Body of pancreas (tissue), 4 donors: ENCODE measurements at regions not wholly inside any gene's neighbourhood (a gene's known extent, or its start where the extent isn't known, plus 50 kb on each side); places are given as distances from the start of the nearest gene placed in this dataset.

Experiments
- POLR2A ChIP-seq, 3 donors: fragments of 450-650 bp; IDR thresholded peaks; one replicate each; pipeline ENCODE4 v1.6.1; 2016; ENCODE audit warnings: antibody characterized with exemption in 3 of 3, mild to moderate bottlenecking in 2 of 3
- TF ChIP-seq, protein P1 (sequence below), 7 experiments: fragments of 450-650 bp in 4 of 7; fragments of 200-600 bp in 3 of 7; sonication (generic) in 3 of 7; IDR thresholded peaks; one replicate each; pipeline ENCODE4 v1.5.1; 2016 to 2019; ENCODE audit warnings: antibody characterized with exemption in 7 of 7

DNA sequence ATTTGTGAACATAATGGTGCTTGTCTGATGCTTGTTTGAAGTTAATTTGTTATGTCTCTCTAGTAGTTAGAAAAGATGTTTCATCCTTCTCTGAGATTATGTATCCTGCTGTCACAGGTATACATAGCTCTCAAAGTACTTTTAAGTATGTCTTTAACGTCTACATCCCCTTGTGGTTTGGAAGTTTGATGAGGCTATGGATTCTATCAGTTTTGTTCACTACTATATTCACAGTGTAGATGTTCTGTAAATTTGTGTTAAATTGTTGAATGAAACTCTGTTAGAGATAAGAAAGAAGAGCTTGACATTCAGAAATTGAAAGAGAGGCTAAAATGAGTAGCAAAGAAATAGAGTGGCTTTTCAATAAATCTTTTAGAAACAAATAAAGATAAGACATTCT lies 304.6 kb upstream of the MIR17HG start:
- TF ChIP-seq, protein P1, sequence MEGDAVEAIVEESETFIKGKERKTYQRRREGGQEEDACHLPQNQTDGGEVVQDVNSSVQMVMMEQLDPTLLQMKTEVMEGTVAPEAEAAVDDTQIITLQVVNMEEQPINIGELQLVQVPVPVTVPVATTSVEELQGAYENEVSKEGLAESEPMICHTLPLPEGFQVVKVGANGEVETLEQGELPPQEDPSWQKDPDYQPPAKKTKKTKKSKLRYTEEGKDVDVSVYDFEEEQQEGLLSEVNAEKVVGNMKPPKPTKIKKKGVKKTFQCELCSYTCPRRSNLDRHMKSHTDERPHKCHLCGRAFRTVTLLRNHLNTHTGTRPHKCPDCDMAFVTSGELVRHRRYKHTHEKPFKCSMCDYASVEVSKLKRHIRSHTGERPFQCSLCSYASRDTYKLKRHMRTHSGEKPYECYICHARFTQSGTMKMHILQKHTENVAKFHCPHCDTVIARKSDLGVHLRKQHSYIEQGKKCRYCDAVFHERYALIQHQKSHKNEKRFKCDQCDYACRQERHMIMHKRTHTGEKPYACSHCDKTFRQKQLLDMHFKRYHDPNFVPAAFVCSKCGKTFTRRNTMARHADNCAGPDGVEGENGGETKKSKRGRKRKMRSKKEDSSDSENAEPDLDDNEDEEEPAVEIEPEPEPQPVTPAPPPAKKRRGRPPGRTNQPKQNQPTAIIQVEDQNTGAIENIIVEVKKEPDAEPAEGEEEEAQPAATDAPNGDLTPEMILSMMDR (IDR thresholded peaks at IDR 0.05), result no peak
- no peak for TF ChIP-seq POLR2A (IDR thresholded peaks at IDR 0.05)
